ENCODE measurements at regions not wholly inside any gene's neighbourhood (a gene's known extent, or its start where the extent isn't known, plus 50 kb on each side); places are given as distances from the start of the nearest gene placed in this dataset.

DNA sequence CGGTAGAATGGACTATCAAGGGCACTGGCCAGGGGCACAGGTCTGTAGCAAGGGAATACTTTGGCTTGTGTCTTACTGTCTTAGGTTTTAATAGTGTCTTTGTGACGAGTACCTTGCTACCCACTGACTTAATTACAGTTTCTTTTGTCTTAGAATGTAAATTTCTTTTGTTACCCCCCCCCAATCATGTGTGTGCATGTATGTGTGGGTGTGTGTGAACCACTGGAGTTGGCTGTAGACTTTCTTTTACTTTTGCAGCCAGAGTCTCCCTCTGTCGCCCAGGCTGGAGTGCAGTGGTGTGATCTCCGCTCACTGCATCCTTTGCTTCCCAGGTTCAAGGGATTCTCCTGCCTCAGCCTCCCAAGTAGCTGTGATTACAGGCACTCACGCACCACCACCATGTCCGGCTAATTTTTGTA lies 61.8 kb upstream of the CLDN14 start:
- TF ChIP-seq TAF1 (conservative IDR thresholded peaks at IDR 0.05): no peak
- no peak for TF ChIP-seq GABPA (IDR thresholded peaks at IDR 0.05 in 1 of 2, conservative IDR thresholded peaks at IDR 0.05 in 1 of 2)
- TF ChIP-seq, protein P1, sequence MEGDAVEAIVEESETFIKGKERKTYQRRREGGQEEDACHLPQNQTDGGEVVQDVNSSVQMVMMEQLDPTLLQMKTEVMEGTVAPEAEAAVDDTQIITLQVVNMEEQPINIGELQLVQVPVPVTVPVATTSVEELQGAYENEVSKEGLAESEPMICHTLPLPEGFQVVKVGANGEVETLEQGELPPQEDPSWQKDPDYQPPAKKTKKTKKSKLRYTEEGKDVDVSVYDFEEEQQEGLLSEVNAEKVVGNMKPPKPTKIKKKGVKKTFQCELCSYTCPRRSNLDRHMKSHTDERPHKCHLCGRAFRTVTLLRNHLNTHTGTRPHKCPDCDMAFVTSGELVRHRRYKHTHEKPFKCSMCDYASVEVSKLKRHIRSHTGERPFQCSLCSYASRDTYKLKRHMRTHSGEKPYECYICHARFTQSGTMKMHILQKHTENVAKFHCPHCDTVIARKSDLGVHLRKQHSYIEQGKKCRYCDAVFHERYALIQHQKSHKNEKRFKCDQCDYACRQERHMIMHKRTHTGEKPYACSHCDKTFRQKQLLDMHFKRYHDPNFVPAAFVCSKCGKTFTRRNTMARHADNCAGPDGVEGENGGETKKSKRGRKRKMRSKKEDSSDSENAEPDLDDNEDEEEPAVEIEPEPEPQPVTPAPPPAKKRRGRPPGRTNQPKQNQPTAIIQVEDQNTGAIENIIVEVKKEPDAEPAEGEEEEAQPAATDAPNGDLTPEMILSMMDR (IDR thresholded peaks at IDR 0.05; ENCODE audit: low read depth, low read length, missing input control): no peak
- TF ChIP-seq EGR1 (IDR thresholded peaks at IDR 0.05; ENCODE audit: low read depth in 2 of 2): no peak
- no peak for TF ChIP-seq JUND (IDR thresholded peaks at IDR 0.05)
- no peak for TF ChIP-seq ZBTB33 (IDR thresholded peaks at IDR 0.05)
- TF ChIP-seq SP1 (IDR thresholded peaks at IDR 0.05): no peak
- TF ChIP-seq, protein P2, sequence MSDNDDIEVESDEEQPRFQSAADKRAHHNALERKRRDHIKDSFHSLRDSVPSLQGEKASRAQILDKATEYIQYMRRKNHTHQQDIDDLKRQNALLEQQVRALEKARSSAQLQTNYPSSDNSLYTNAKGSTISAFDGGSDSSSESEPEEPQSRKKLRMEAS (IDR thresholded peaks at IDR 0.05): no peak
- TF ChIP-seq RXRA (IDR thresholded peaks at IDR 0.05): no peak

Data from liver (tissue), 3 donors.